ENCODE measurements at regions not wholly inside any gene's neighbourhood (a gene's known extent, or its start where the extent isn't known, plus 50 kb on each side); places are given as distances from the start of the nearest gene placed in this dataset.

DNA sequence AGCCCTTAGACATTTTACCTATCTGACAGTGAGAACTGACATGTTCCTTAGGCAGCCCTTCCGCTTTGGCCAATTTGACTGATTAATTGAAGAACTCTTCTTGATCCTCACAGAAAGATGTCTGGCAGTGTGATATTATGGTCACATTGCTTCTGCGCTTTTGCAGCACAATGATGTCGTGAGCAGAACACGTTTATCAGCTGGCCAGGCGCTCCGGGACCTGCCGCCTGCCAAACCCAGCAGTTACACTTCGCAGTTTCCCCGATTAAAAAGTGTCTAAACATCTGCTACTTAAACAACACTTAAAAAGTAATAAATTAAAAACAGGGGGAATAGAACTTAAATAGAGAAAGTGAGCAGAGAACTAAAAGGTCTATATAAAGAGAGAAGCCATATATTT is 103.5 kb upstream of the ETS2 start:
- TF ChIP-seq, protein P1, sequence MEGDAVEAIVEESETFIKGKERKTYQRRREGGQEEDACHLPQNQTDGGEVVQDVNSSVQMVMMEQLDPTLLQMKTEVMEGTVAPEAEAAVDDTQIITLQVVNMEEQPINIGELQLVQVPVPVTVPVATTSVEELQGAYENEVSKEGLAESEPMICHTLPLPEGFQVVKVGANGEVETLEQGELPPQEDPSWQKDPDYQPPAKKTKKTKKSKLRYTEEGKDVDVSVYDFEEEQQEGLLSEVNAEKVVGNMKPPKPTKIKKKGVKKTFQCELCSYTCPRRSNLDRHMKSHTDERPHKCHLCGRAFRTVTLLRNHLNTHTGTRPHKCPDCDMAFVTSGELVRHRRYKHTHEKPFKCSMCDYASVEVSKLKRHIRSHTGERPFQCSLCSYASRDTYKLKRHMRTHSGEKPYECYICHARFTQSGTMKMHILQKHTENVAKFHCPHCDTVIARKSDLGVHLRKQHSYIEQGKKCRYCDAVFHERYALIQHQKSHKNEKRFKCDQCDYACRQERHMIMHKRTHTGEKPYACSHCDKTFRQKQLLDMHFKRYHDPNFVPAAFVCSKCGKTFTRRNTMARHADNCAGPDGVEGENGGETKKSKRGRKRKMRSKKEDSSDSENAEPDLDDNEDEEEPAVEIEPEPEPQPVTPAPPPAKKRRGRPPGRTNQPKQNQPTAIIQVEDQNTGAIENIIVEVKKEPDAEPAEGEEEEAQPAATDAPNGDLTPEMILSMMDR (IDR thresholded peaks at IDR 0.05; ENCODE audit: low read length): no peak
- TF ChIP-seq EZH2 (optimal IDR thresholded peaks at IDR 0.05; ENCODE audit: low read depth, low read length) (no peak), EZH2phosphoT487 (IDR thresholded peaks at IDR 0.05; ENCODE audit: low read length) (no peak)

All from MM.1S (cell line).